ENCODE measurements at regions not wholly inside any gene's neighbourhood (a gene's known extent, or its start where the extent isn't known, plus 50 kb on each side); places are given as distances from the start of the nearest gene placed in this dataset.

DNA sequence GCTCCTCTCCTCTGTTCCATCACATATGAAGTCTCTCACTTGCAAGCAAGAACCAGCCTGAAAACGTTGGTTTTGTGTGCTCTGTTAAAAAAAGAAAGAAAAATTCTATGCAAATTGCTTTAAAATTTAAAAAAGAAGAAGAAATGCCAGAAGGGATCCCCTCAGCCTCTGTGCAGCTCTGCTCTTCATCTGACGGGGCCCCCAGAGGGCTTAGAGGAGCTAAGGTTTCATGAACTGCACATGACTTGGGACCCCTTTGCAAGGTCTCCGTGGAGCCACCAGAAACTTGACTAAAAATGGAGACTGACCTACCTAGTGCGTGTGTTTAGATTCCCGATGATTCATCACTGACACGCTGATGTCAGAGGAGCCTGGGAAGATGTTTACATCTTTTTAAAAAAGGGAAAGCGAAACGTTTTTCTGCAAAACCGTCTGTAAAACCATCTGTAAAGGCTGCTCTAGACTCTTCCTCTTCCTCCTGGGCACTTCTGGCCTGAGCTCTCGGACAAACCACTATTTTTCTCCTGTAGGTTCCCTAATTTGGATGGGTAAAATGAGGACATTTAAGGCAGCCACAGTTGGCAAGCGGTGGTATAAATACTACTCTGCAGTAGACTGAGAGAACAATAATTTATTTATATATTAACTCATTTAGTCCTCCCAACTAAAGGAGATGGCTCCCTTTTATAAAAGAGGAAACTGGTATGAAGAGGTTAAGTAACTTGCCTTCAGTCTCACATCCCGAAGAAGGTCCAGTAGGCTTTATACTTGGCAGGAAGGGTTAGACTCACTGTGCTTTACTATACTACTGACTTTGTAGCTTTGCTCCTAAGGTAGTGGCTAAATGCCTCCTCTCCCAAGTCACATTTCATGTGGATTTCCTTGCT is 67.2 kb upstream of the POLG start:
- peak overlapping the region; percentile 27 for H3K4me3 Mint-ChIP-seq
- no peaks in the 10 kb centered on the region for H3K36me3 Mint-ChIP-seq
- peaks cover 6% of the 10 kb centered on the region for H3K4me1 Mint-ChIP-seq (ENCODE audit: unreplicated experiment)
- no peaks in the 10 kb centered on the region for H3K9me3 Mint-ChIP-seq
- peaks cover 95% of the 10 kb centered on the region for H3K27me3 Mint-ChIP-seq
- TF ChIP-seq, protein P1, sequence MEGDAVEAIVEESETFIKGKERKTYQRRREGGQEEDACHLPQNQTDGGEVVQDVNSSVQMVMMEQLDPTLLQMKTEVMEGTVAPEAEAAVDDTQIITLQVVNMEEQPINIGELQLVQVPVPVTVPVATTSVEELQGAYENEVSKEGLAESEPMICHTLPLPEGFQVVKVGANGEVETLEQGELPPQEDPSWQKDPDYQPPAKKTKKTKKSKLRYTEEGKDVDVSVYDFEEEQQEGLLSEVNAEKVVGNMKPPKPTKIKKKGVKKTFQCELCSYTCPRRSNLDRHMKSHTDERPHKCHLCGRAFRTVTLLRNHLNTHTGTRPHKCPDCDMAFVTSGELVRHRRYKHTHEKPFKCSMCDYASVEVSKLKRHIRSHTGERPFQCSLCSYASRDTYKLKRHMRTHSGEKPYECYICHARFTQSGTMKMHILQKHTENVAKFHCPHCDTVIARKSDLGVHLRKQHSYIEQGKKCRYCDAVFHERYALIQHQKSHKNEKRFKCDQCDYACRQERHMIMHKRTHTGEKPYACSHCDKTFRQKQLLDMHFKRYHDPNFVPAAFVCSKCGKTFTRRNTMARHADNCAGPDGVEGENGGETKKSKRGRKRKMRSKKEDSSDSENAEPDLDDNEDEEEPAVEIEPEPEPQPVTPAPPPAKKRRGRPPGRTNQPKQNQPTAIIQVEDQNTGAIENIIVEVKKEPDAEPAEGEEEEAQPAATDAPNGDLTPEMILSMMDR (conservative IDR thresholded peaks at IDR 0.05) = no peak
- H3K27ac Mint-ChIP-seq = no peak overlapping the region
- DNase-seq (ENCODE audit: extremely low spot score, unreplicated experiment) = no peak

DNA sequence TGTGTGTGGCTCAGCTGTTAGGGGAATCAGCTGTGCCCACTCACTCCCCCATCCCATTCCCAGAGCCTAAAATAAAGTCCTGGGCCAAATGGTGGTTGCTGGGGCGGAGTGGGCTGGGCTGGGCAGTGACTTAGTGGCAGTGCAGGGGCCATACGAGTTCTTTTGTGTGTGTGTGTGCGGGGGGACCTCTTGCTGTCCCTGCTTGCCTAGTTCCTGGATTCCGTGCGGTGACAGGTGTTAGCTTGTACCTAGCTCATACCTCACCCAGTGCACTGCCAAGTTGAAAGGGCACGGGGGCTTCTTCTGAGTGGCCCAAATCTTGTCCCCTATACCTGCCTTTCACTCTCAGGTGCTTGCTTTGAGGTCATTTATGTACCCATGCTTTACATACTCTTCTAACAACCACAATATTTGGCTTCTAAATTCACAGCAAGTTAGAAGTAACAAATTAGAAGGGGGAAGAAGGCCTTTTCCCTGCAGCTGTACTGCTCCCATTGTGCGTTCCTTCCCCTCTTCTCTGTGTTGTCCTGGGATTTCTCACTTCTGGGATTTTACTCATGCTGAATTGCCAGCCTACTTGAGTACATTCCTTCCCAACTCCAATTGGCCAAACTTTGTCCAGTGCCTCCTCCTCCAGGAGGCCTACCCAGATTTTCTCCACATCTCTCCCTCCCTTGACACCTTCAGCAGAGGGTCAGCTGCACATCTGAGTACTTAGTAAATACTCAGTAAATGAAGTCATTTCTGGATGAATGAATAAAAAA is 66.3 kb upstream of the POLG start:
- peaks cover 95% of the 10 kb centered on the region for H3K27me3 Mint-ChIP-seq
- H3K36me3 Mint-ChIP-seq = no peaks in the 10 kb centered on the region
- H3K27ac Mint-ChIP-seq = no peak overlapping the region
- no peaks in the 10 kb centered on the region for H3K9me3 Mint-ChIP-seq
- TF ChIP-seq, protein P1 (conservative IDR thresholded peaks at IDR 0.05) = no peak
- H3K4me1 Mint-ChIP-seq (ENCODE audit: unreplicated experiment) = peaks cover 1% of the 10 kb centered on the region
- H3K4me3 Mint-ChIP-seq = peak overlapping the region; percentile 74
- DNase-seq (ENCODE audit: extremely low spot score, unreplicated experiment) = no peak

DNA sequence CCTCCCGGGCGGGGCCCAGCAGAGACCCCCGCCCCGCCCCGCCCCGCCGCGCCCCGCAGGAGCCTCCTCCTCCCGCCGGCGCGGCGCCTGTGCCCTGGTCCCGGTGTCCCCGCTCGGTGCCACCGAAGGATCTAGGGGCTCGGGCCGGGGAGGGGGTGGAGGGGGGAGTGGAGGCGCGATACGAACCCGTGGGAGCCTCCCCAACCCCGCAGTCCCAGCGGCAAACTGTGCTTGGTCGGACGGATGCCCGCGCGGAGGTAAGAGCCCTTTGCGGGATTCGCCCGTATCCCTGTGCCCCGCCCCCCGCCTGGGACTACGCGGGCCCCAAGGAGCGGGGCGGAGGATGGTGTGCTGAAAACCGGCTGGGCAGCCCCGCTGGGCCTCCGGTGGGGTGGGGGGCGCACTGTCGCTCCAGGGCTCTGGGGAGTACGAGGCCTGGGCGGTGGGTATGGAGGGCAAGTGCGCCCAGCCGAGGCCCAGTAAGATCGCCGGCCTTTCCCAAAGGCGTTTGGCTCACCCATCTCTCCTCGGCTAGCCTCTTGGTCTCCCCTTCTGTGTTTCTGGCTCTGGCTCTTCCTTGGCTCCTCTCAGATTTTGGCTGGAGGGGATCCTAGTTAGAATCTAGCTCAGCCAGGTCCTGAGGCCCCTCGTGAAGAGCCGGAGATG is 65.6 kb upstream of the POLG start:
- Mint-ChIP-seq H3K9me3 (no peaks in the 10 kb centered on the region), H3K4me3 (peak overlapping the region; percentile 74), H3K27ac (no peak overlapping the region), H3K27me3 (peaks cover 95% of the 10 kb centered on the region), H3K36me3 (no peaks in the 10 kb centered on the region), H3K4me1 (ENCODE audit: unreplicated experiment) (no peaks in the 10 kb centered on the region)
- DNase-seq (ENCODE audit: extremely low spot score, unreplicated experiment) = no peak
- TF ChIP-seq, protein P1 (conservative IDR thresholded peaks at IDR 0.05) = no peak

DNA sequence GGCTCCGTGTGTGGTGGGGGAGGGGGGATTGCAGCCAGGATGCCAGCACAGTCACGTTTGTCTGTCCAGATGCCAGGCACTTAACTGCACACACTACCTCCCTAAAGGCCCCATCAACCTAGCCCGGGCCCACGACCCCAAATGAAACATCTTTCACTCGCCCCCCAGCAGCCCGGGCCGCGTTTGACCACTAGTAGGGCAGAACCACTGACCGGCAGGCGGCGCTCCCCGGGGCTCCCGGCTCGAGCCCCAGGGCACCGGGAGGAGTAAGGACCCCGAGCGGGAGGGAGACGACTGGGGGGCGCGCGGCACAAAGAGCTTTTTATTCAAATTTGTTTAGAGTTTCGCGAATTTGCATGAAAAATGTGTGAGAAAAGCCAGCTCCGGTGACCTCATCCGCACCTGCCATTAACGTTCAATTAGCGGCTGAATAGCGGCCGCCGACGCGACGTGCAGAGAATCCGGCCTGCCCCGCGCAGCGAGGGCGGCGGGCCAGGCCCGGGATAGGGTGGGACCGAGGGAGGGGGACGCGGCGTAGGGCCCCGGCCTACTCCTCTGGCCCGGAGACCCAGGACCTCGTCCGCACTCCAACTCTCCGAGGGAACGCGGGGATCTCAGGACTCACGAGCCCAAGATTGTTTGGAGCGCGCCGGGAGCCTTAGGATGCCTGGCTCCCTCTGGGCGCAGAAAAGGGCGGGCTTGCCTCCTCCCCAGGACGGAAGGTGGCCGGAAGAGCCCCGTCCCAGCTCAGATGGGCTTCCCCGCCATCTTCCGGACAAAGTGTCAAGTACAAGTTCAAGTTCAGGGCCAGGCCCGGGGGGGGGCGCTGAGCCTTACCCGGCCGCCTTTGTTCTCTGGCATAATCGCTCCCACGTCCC is 64.9 kb upstream of the POLG start:
- DNase-seq (ENCODE audit: extremely low spot score, unreplicated experiment) = no peak
- Mint-ChIP-seq H3K9me3 (no peaks in the 10 kb centered on the region), H3K4me1 (ENCODE audit: unreplicated experiment) (peaks cover 6% of the 10 kb centered on the region), H3K27me3 (peaks cover 95% of the 10 kb centered on the region), H3K36me3 (no peaks in the 10 kb centered on the region), H3K27ac (no peak overlapping the region), H3K4me3 (peak overlapping the region; percentile 78)
- TF ChIP-seq, protein P1 (conservative IDR thresholded peaks at IDR 0.05) = peak; percentile 68

DNA sequence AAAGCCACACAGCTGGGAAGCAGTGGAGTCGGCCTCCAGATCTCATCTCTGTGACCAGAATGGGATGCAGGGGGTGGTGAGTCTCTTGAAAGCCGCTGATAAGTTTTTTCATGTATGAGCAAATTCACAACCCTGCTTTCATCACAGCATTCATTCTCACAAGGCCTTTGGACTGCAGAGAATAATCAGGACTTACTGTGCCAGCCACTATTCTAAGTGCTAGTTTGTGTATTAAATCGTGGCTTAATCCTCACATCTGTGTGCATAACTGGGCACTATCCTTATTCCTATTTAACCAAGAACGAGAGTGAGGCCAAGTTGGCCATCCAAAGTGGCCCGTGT is 64.2 kb upstream of the POLG start:
- Mint-ChIP-seq H3K4me1 (ENCODE audit: unreplicated experiment) (peaks cover 7% of the 10 kb centered on the region), H3K9me3 (no peaks in the 10 kb centered on the region), H3K4me3 (peak overlapping the region; percentile 65), H3K27ac (no peak overlapping the region), H3K27me3 (peaks cover 95% of the 10 kb centered on the region), H3K36me3 (no peaks in the 10 kb centered on the region)
- DNase-seq (ENCODE audit: extremely low spot score, unreplicated experiment) = no peak
- TF ChIP-seq, protein P1 (conservative IDR thresholded peaks at IDR 0.05) = no peak
